ENCODE measurements at regions not wholly inside any gene's neighbourhood (a gene's known extent, or its start where the extent isn't known, plus 50 kb on each side); places are given as distances from the start of the nearest gene placed in this dataset.

DNA sequence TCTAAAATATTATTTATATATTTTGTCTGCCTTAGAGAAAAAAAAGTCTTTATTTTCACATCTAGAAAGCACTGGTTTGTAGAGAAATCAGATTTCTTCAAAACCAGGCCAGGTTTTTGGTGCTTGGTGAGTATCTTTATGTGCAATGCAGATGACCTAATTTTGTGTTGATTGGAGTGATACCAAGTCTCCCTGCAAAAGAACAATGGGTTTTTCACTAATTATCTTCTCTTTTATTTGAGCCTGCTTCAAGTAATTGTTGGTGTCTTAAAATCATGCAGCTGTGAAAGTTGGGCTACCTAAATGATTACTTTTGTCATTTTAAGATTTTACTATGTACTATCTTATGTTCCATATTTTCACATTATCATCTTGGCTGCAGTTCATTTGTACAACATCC, 874.7 kb downstream of the TFAP2A start:
- no peak for DNase-seq

DNA sequence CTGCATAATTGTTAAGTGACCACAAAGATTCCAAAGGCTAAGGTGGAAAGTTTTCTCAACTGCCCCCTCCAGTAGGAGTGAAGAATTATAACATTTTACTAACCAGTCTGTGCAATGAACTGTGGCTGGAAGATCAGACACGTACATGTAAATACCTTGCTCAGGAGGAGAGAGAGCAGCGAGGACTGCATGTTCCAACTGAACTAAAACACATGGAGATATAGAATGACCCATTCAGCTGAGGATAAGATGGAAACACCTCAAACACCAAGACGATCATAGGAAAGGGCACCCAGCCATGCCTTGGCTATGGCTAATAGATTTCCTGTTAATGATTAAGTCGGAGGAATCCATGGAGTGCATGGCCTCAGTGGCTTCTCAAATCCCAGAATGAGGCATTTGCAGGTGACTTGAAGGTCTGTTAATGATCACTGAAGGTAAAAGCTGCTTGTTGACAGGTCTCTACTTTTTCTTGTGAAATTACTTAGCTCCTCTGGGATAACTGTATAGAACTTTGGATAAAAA, 875.6 kb downstream of the TFAP2A start:
- Histone ChIP-seq H3K4me3 (no peak overlapping the region), H3K36me3 (no peaks in the 10 kb centered on the region), H3K27ac (no peak overlapping the region), H3K9me3 (no peaks in the 10 kb centered on the region), H3K27me3 (ENCODE audit: low read depth) (no peaks in the 10 kb centered on the region), H3K4me1 (no peaks in the 10 kb centered on the region)
- TF ChIP-seq CTCF (IDR thresholded peaks at IDR 0.05), result no peak
- intact Hi-C loops (cut with DNase I), result no loop called here
- DNase-seq, result no peak
- no peak for ATAC-seq

More for the DNA sequence above, 874.7 kb downstream of the TFAP2A start:
- Histone ChIP-seq H3K4me1 (no peaks in the 10 kb centered on the region), H3K36me3 (no peaks in the 10 kb centered on the region), H3K27me3 (ENCODE audit: low read depth) (no peaks in the 10 kb centered on the region), H3K4me3 (no peak overlapping the region), H3K27ac (no peak overlapping the region), H3K9me3 (no peaks in the 10 kb centered on the region)
- ATAC-seq, result no peak
- intact Hi-C loops (cut with DNase I), result no loop called here
- no peak for TF ChIP-seq CTCF (IDR thresholded peaks at IDR 0.05)

GRCh38 chr6:9537381-9537780, 877.5 kb downstream of the TFAP2A start:
- Histone ChIP-seq H3K4me1 (no peaks in the 10 kb centered on the region), H3K27me3 (ENCODE audit: low read depth) (no peaks in the 10 kb centered on the region), H3K27ac (no peak overlapping the region), H3K9me3 (no peaks in the 10 kb centered on the region), H3K36me3 (no peaks in the 10 kb centered on the region), H3K4me3 (no peak overlapping the region)
- TF ChIP-seq CTCF (IDR thresholded peaks at IDR 0.05), result no peak
- ATAC-seq (no peak), DNase-seq (no peak)
- intact Hi-C loops (cut with DNase I), result no loop called here

DNA sequence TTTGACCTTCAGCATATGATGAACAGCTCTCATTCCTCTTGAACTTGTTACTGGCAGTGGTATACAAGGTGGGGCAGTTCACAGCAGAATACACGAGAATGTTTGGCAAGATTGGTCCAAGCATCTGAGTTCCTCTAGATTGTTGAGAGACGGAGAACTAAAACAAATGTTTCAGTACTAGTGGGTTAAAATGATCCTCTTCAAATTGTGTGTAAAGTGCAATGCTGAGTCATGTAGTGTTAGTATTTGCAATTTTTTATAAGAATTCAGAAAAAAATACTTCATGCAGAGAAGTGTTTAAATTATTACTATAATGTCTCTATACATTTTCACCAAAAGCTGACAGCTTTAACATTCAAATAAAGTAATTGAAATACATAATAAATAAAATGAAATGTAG, 879.8 kb downstream of the TFAP2A start:
- Histone ChIP-seq H3K4me1 (no peaks in the 10 kb centered on the region), H3K4me3 (no peak overlapping the region), H3K27ac (no peak overlapping the region), H3K27me3 (ENCODE audit: low read depth) (no peaks in the 10 kb centered on the region), H3K9me3 (no peaks in the 10 kb centered on the region), H3K36me3 (no peaks in the 10 kb centered on the region)
- intact Hi-C loops (cut with DNase I), result no loop called here
- ATAC-seq, result no peak
- DNase-seq, result no peak
- TF ChIP-seq CTCF (IDR thresholded peaks at IDR 0.05), result no peak

DNA sequence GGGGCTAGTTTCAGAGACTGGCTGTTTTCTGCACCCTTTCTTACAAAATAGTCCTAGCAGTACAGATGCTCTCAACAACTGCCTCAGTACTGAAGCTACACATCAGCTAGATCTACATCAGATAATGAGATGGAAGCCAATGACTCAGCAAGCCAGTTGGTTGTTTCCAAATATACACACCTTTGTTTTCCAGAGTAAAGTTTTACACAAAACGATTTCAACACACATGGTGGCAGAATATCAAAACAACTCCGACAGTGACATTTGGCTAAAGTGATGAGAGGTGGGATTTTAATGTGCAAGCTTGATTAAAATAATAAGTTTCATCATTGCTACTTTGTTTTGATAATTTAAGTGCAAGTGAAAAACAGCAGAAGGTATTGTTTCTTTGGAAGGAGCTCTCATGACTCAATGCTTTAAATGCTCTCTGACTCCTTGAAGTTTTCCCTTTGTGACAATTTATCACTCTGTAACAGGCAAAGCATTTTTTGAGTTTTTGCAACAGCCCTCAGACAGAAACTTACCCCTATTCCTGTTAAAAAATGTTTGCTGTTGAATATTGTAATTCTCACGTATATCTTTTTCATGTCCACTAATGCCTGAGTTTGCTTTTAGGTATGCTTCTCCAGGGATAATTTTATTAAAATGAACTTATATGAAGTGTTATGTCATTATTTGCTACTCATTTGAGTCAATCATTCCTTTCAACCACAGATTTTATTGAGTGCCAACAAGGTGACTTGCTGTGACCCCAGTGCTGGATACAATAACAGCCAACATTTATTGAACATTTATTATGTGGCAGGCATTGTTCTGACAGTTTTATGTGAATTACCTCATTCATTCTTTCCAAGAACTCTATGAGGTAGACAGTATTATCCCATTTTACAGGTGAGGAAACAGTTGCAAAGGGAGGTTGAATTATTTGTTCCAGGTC, 882.0 kb downstream of the TFAP2A start:
- H3K4me1 ChIP-seq, result no peaks in the 10 kb centered on the region
- H3K36me3 ChIP-seq, result no peaks in the 10 kb centered on the region
- DNase-seq, result no peak
- no peak for TF ChIP-seq CTCF (IDR thresholded peaks at IDR 0.05)
- H3K27me3 ChIP-seq (ENCODE audit: low read depth), result no peaks in the 10 kb centered on the region
- no peaks in the 10 kb centered on the region for H3K9me3 ChIP-seq
- H3K27ac ChIP-seq, result no peak overlapping the region
- H3K4me3 ChIP-seq, result no peak overlapping the region
- intact Hi-C loops (cut with DNase I), result no loop called here
- no peak for ATAC-seq

Measured in lower lobe of right lung (tissue), 2 donors.